Activated T-helper 2 cell treated with anti-CD3 and anti-CD28 coated beads, Interferon-gamma antibody, Interleukin-2, Interleukin-4, amounts not matched to agents 10 μg/mL and 5 μg/mL and 100 μg/mL, durations not matched to agents 14 hours and 24 hours and 36 hours (primary cell): ENCODE measurements at regions not wholly inside any gene's neighbourhood (a gene's known extent, or its start where the extent isn't known, plus 50 kb on each side); places are given as distances from the start of the nearest gene placed in this dataset.
"Not testable (repeated sequence)": the region's sequence is repeated elsewhere in the genome, so short reads cannot be mapped to it uniquely, and the experiment has no call there.

Experiments
- DNase-seq: peaks from one replicate; pipeline ENCODE4 v3.0.0; 2021; ENCODE audit warnings: low spot score
- H3K27ac Mint-ChIP-seq: one replicate; pipeline ENCODE4 v1.8.0; 2021; ENCODE audit warnings: mixed read lengths
- H3K27me3 Mint-ChIP-seq: one replicate; pipeline ENCODE4 v1.8.0; 2021; ENCODE audit warnings: low read depth, mixed read lengths
- H3K36me3 Mint-ChIP-seq: one replicate; pipeline ENCODE4 v1.8.0; 2021; ENCODE audit warnings: low read depth, mixed read lengths
- H3K4me1 Mint-ChIP-seq: one replicate; pipeline ENCODE4 v1.8.0; 2021; ENCODE audit warnings: low read depth, mixed read lengths
- H3K4me3 Mint-ChIP-seq: one replicate; pipeline ENCODE4 v1.8.0; 2021; ENCODE audit warnings: low read depth, mild to moderate bottlenecking, moderate library complexity, mixed read lengths
- H3K9me3 Mint-ChIP-seq: one replicate; pipeline ENCODE4 v1.8.0; 2021; ENCODE audit warnings: mixed read lengths
- intact Hi-C: fragments of 100-400 bp; cut with micrococcal nuclease; formaldehyde crosslinking; loops from one replicate; pipeline ENCODE4 v1.15.1; 2023

DNA sequence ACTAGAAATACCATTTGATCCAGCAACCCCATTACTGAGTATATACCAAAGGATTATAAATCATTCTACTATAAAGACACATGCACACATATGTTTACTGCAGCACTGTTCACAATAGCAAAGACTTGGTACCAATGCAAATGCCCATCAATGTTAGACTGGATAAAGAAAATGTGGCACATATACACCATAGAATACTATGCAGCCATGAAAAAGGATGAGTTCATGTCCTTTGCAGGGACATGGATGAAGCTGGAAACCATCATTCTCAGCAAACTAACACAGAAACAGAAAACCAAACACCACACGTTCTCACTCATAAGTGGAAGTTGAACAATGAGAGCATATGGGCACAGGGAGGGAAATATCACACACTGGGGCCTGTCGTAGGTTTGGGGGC lies 106.0 kb downstream of the SPATA18 start:
- H3K4me1 Mint-ChIP-seq, H3K27me3 Mint-ChIP-seq, DNase-seq, H3K36me3 Mint-ChIP-seq, H3K4me3 Mint-ChIP-seq, intact Hi-C loops, H3K27ac Mint-ChIP-seq: not testable (repeated sequence)
- H3K9me3 Mint-ChIP-seq = peaks cover 10% of the 10 kb centered on the region

DNA sequence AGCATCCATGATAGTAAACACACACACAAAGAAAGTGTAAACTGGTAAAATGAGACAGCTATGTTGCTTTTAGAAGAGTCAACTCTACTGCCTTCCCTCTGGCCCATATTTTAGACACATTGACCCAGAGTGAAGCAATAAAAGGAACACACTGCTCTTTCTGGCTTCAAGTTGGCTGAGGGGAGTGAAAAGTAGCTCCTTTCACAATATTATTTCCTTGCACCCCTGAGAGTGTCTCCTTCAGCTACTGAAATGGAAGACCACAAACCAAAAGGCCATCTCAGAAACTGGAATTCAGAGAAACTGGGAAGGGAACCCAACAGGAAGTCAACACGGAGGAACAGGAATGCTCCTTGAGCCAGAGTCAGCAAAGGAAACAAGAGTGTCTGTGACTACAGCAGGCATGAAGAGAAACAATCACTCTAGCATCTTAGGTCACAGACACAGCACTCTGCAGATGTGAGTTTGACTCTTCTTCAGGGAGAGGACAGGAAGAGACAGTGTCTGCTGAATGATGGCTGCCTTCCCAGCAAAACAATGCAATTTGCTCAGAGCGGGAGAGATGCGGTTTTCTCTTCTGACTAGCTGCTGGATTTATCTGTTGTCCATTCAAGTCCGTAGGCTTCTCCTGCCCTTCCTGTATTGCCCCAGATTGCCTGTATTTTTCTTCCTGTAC lies 106.7 kb downstream of the SPATA18 start:
- intact Hi-C loops = no loop called here
- H3K4me3 Mint-ChIP-seq = no peak overlapping the region

DNA sequence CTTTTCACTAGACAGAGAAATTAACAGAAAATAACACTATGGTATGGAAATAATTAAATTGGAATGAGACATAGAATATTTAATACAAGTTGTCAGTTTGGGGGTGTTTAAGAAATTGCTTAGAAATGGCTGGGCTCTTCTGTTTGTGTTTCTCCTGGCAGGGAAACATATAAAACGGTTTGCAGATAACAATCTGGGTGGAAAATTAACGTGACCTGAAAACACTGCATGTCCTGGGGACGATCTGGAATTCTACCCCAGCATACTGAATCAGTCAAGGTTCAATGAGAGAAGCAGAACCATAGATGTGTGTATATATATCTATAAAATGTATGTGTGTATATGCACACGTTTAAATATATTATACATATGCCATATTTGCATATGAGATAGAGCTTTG lies 109.8 kb downstream of the SPATA18 start:
- no peaks in the 10 kb centered on the region for H3K9me3 Mint-ChIP-seq
- H3K4me3 Mint-ChIP-seq = no peak overlapping the region
- no peak for DNase-seq
- H3K27ac Mint-ChIP-seq = no peak overlapping the region
- intact Hi-C loops = no loop called here
- no peaks in the 10 kb centered on the region for H3K36me3 Mint-ChIP-seq
- H3K27me3 Mint-ChIP-seq = no peaks in the 10 kb centered on the region
- H3K4me1 Mint-ChIP-seq = no peaks in the 10 kb centered on the region

More for the DNA sequence above, 106.7 kb downstream of the SPATA18 start:
- DNase-seq = no peak
- H3K27ac Mint-ChIP-seq = no peak overlapping the region
- peaks cover 7% of the 10 kb centered on the region for H3K9me3 Mint-ChIP-seq
- H3K36me3 Mint-ChIP-seq = no peaks in the 10 kb centered on the region
- no peaks in the 10 kb centered on the region for H3K27me3 Mint-ChIP-seq
- no peaks in the 10 kb centered on the region for H3K4me1 Mint-ChIP-seq

DNA sequence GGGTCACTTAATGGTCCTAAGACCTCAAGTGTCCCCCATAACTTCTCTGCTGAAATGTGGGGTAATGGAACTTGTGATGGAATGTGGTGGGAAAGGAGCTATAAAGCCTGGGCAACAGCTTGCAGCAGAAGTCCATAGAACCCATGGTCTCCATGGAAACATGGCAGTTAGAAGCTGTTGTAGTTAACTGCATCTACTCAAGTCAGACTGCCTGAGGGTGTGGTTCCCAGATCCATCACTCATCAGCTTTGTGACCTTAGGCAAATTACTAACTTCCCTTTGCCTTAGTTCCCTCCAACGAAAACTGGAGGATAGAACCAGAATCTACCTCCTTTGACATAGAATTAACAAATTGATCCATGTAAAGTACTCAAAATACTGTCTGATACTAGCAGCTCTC lies 113.0 kb downstream of the SPATA18 start:
- Mint-ChIP-seq H3K27ac (no peak overlapping the region), H3K4me3 (no peak overlapping the region), H3K9me3 (no peaks in the 10 kb centered on the region), H3K36me3 (no peaks in the 10 kb centered on the region), H3K4me1 (no peaks in the 10 kb centered on the region), H3K27me3 (no peaks in the 10 kb centered on the region)
- DNase-seq = no peak
- intact Hi-C loops = no loop called here

DNA sequence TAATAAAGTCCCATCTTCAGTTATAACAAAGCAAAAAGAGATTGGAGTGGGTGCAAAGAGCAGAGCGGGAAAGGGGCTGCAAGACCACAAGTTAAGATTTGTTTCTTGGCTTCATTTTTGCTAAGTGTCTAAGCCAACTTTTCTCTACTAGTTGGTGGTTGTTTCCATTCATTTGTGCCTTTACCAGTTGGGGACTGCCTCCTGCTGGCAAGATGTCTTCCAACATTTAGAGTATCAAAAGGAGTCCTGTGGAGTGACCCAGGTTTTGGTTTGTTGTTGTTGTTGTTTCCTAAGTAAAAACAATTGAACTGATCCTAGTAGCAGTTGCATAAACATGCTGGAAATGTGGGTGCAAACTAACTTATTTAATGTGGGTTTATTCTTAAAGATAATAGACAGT lies 121.1 kb downstream of the SPATA18 start:
- H3K4me3 Mint-ChIP-seq = no peak overlapping the region
- no peaks in the 10 kb centered on the region for H3K4me1 Mint-ChIP-seq
- intact Hi-C loops = no loop called here
- no peak for DNase-seq
- H3K27me3 Mint-ChIP-seq = no peaks in the 10 kb centered on the region
- H3K36me3 Mint-ChIP-seq = no peaks in the 10 kb centered on the region
- no peaks in the 10 kb centered on the region for H3K9me3 Mint-ChIP-seq
- H3K27ac Mint-ChIP-seq = no peak overlapping the region

DNA sequence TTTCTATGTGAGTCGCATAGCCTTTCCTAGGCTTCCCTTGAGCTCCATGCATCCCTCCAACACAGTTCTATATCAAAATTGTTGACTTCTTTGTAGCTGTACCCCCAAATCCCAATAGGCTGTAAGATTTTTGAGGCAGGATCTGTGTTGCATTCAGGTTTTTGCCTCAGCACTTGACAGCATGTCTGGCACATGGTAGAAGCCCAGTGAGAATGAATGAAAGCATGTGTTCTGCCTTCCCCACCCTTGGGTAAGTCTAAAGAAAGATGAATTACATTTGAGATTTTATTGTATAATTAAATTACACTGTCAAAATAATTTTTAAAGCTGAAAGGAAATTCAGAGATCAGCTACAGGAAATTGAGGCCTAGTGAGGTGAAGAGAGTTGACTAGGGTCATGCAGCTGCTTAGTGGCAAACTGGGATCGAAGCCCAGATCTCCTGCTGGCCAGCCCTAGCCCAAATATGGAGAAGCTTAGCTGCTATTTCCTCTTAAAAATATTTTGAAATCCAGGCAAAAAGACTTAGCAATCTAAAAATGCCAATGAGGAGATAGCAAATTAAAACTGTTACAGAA lies 122.5 kb downstream of the SPATA18 start:
- H3K27me3 Mint-ChIP-seq = no peaks in the 10 kb centered on the region
- no peaks in the 10 kb centered on the region for H3K4me1 Mint-ChIP-seq
- H3K27ac Mint-ChIP-seq = no peak overlapping the region
- DNase-seq = no peak
- H3K9me3 Mint-ChIP-seq = no peaks in the 10 kb centered on the region
- intact Hi-C loops = no loop called here
- no peak overlapping the region for H3K4me3 Mint-ChIP-seq
- no peaks in the 10 kb centered on the region for H3K36me3 Mint-ChIP-seq

DNA sequence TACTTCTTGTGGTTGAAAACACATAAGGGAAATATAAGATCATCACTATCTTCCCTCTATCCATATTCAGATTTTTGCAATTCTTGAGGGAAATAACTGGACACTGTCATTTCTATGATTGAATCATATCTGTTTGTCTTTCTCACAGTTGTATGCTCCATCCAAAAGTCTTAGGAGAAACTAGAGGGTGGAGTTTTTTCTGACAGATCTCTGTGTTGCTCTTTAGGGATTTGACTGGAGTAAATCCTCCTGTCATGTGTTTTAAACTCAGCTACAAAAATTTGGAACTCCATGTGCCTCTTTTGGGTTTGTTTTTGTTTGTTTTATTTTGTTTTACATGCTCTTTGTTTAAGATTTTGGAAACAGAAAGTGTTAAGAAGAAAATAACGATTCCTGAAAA lies 136.5 kb downstream of the SPATA18 start:
- no peak for DNase-seq
- intact Hi-C loops = no loop called here
- Mint-ChIP-seq H3K27ac (no peak overlapping the region), H3K9me3 (no peaks in the 10 kb centered on the region), H3K4me1 (no peaks in the 10 kb centered on the region), H3K4me3 (no peak overlapping the region), H3K36me3 (no peaks in the 10 kb centered on the region), H3K27me3 (no peaks in the 10 kb centered on the region)

DNA sequence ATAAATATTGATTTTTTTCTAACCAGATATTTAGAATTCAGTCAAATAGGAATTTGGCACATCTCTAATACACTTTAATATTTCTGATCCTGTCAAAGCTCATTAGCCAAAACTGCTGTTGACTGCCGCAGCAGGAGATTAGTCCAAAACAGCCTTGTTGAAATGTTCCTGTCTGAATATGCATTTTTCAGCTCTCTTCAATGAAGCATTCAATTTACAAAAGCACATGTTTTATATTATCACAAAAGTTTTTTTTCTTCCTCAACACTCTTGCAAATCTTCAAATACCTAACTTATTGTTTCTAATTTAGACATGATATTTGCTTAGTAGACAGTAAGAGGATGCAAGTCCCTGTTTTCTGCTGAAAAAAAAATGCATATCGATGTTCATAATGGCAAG lies 140.9 kb downstream of the SPATA18 start:
- H3K27me3 Mint-ChIP-seq = no peaks in the 10 kb centered on the region
- H3K9me3 Mint-ChIP-seq = no peaks in the 10 kb centered on the region
- H3K36me3 Mint-ChIP-seq = no peaks in the 10 kb centered on the region
- no peak overlapping the region for H3K27ac Mint-ChIP-seq
- intact Hi-C loops = no loop called here
- H3K4me3 Mint-ChIP-seq = no peak overlapping the region
- no peak for DNase-seq
- H3K4me1 Mint-ChIP-seq = no peaks in the 10 kb centered on the region

DNA sequence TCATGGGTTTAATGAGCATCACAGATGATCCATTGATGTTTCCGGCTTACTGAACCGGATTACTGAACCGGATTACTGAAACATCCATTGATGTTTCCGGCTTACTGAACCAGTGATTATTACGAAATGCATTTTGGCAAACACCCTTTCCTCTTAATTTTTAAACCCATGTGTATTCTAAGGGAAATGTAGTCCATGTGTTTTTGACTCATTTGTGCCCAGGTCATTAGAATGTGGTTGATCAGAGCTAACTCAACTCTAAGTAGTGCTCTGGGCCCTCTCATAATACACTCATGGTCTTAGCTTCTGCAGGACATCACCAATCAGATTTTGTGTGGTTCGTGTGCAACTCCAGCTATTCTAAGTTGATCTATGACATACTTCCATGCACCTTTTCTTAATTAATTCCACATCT lies 141.6 kb downstream of the SPATA18 start:
- no peak overlapping the region for H3K27ac Mint-ChIP-seq
- no peak overlapping the region for H3K4me3 Mint-ChIP-seq
- no peaks in the 10 kb centered on the region for H3K9me3 Mint-ChIP-seq
- no peaks in the 10 kb centered on the region for H3K27me3 Mint-ChIP-seq
- no peaks in the 10 kb centered on the region for H3K36me3 Mint-ChIP-seq
- no peak for DNase-seq
- intact Hi-C loops = no loop called here
- H3K4me1 Mint-ChIP-seq = no peaks in the 10 kb centered on the region

DNA sequence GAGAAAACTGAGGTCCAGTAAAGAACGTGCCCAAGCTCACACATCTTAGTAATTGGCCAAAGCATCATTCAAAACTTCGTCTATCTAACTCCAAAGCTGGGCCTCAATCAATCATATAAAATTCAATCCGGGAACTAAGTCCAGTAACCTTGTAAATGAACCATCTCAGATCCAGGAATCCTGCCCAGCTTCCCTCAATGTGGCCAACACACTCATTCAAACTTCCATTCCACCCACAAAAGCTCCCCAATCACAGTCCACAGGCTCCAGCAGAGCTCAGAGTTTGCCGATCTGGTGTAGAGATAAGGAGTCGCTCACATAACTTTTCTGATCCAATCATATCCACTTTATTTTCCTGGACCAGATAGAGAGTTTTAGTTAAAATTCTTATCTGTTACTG lies 144.8 kb downstream of the SPATA18 start:
- H3K4me1 Mint-ChIP-seq = no peaks in the 10 kb centered on the region
- no peak overlapping the region for H3K27ac Mint-ChIP-seq
- no peaks in the 10 kb centered on the region for H3K27me3 Mint-ChIP-seq
- no peak for DNase-seq
- H3K4me3 Mint-ChIP-seq = no peak overlapping the region
- H3K36me3 Mint-ChIP-seq = no peaks in the 10 kb centered on the region
- intact Hi-C loops = no loop called here
- H3K9me3 Mint-ChIP-seq = no peaks in the 10 kb centered on the region

DNA sequence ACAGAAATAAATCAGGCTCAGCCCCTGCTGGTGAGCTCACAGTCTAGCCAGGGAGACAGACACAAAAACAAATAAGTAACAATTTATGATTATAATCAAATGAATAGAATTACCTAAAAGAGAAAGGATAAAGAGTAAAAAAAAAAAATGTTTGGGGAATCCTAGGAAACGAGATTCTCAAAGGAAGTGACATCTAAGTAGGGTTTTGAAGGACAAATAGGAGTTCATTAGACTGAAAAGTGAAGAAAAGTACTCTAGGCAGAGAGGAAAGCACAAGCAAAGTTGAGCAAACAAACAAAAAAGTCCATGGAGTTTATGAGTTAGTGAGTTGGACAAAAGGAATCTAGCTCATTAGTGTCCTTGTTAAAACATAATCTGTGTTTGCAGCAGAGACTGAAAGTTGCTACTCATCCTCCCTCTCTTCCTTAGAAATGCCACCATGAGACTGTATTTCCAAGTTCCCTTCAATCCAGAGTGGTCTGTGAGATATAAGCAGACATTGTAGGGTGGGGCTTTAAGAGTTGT lies 145.6 kb downstream of the SPATA18 start:
- no peak for DNase-seq
- H3K27ac Mint-ChIP-seq = no peak overlapping the region
- H3K4me3 Mint-ChIP-seq = no peak overlapping the region
- H3K27me3 Mint-ChIP-seq = no peaks in the 10 kb centered on the region
- no peaks in the 10 kb centered on the region for H3K4me1 Mint-ChIP-seq
- intact Hi-C loops = no loop called here
- no peaks in the 10 kb centered on the region for H3K9me3 Mint-ChIP-seq
- H3K36me3 Mint-ChIP-seq = no peaks in the 10 kb centered on the region

DNA sequence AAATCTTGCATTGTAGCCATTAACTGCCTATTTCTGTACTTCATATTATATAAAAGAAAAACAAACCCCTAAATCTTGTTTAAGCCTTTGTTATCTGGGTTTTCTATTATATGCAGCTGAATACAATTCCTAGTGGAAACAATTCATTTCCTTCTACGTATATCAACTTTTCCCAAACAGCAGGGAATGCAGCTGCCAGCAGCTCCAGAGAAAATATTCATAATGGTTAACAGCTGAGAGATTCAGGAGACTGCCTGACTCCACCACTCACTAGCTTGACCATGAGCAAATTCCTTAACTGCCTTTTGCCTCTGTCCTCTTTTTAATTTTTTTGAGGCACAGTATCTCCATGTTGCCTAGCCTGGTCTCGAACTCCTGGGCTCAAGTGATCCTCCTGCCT lies 146.2 kb downstream of the SPATA18 start:
- Mint-ChIP-seq H3K27me3 (no peaks in the 10 kb centered on the region), H3K4me3 (no peak overlapping the region), H3K27ac (no peak overlapping the region), H3K9me3 (no peaks in the 10 kb centered on the region), H3K4me1 (no peaks in the 10 kb centered on the region), H3K36me3 (no peaks in the 10 kb centered on the region)
- DNase-seq = no peak
- intact Hi-C loops = no loop called here

DNA sequence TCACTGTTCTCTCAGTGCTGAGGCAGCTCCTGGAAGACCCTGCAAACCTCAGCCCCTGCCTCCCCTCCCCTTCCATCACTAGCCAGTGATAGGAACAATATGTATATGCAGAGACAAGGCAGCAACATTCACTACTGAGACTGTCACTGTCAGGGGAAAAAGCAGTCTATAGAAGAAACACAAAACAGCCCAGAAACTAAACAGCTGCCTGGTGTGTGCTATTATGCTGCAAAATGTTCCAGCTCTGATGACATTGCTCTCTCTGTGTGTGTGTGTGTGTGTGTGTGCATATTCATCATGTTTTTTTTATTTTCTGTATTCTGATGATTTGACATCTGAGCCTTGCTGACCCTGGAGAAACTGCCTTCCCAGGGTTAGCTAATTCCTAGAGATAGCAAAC lies 147.2 kb downstream of the SPATA18 start:
- no peaks in the 10 kb centered on the region for H3K9me3 Mint-ChIP-seq
- H3K36me3 Mint-ChIP-seq = no peaks in the 10 kb centered on the region
- H3K27me3 Mint-ChIP-seq = no peaks in the 10 kb centered on the region
- DNase-seq = no peak
- no peak overlapping the region for H3K4me3 Mint-ChIP-seq
- H3K4me1 Mint-ChIP-seq = no peaks in the 10 kb centered on the region
- H3K27ac Mint-ChIP-seq = no peak overlapping the region
- intact Hi-C loops = no loop called here
